GM20000 (cell line): ENCODE measurements at regions not wholly inside any gene's neighbourhood (a gene's known extent, or its start where the extent isn't known, plus 50 kb on each side); places are given as distances from the start of the nearest gene placed in this dataset.
"Not testable (repeated sequence)": the region's sequence is repeated elsewhere in the genome, so short reads cannot be mapped to it uniquely, and the experiment has no call there.

Experiments used
- DNase-seq: peaks from one replicate; pipeline ENCODE4 v3.0.0; 2012; ENCODE audit warnings: low spot score
- TF ChIP-seq, protein P1 (sequence below): IDR thresholded peaks from 2 replicates; pipeline ENCODE4 v1.5.1; 2012; ENCODE audit warnings: mild to moderate bottlenecking, control low read depth; ENCODE audit errors: extremely low read depth, missing control alignments

DNA sequence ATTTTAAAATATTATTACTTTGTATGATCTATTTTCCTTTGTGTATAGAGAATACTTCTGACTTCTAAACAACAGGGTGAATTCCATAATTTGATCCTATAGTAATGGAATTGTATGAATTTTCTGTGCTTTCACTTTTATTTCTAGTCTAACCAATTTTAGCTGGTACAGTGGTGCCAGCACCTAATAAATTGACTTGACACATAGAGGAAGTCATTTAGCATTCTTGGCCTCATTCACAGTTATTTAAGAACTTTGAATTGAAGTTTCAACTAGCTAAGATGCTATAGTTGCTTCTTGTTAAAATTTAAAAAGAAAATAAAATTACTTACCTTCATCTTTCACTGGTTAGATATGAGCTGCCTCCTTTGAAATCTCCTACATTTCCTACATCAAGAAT is 220.4 kb downstream of the CPS1 start:
- no peak for DNase-seq
- TF ChIP-seq, protein P1, sequence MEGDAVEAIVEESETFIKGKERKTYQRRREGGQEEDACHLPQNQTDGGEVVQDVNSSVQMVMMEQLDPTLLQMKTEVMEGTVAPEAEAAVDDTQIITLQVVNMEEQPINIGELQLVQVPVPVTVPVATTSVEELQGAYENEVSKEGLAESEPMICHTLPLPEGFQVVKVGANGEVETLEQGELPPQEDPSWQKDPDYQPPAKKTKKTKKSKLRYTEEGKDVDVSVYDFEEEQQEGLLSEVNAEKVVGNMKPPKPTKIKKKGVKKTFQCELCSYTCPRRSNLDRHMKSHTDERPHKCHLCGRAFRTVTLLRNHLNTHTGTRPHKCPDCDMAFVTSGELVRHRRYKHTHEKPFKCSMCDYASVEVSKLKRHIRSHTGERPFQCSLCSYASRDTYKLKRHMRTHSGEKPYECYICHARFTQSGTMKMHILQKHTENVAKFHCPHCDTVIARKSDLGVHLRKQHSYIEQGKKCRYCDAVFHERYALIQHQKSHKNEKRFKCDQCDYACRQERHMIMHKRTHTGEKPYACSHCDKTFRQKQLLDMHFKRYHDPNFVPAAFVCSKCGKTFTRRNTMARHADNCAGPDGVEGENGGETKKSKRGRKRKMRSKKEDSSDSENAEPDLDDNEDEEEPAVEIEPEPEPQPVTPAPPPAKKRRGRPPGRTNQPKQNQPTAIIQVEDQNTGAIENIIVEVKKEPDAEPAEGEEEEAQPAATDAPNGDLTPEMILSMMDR: no peak

DNA sequence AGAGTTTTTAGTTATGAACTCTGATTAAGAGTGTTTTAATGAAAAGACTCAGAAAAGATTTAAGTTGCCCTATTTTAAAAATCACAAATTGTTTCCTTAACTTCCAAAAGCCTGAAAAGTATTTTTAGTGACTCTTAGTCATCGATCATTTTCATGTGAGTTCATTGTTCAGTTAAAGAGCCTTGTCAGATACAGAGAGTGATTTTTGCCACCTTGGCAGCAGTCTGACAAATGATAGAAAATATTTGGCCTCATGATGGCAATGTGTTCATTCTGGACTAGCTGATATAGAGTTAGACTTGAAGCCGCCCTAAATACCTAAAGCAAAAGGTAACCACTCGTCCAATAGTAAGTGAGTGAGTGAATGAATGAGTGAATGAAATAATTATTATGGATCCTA is 225.8 kb downstream of the CPS1 start:
- no peak for DNase-seq
- TF ChIP-seq, protein P1: no peak

DNA sequence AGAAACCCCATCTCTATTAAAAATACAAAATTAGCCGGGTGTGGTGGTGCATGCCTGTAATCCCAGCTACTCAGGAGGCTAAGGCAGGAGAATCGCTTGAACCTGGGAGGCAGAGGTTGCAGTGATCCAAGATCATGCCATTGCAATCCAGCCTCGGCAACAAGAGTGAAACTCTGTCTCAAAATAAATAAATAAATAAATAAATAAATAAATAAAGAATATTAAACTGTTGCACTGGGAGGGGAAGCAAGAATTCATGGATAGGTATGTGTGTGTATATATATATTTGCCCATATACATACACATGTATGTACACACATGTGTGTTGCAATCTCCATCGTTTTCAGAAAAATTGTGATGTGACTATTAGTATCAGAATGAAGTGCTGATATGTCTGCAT is 231.4 kb downstream of the CPS1 start:
- DNase-seq: not testable (repeated sequence)

DNA sequence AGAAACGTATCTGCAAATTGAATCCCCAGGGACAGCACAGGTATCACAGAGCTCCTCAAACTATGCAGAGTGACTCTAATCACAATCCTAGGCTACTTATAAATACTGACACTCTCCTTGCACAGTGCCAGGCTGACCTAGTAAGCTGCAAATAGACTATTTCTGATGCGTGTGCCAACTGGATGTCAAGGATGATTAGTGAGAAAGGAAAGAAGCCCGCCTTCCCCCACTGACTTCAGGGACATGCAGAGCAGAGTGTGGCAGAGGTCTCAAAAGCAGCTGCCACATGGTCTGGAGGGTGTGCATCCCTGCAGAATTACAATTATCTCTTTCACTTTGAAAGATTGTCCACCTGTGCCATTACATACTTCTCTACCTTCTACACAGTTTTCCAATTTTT is 235.6 kb downstream of the CPS1 start:
- TF ChIP-seq, protein P1: no peak
- no peak for DNase-seq

DNA sequence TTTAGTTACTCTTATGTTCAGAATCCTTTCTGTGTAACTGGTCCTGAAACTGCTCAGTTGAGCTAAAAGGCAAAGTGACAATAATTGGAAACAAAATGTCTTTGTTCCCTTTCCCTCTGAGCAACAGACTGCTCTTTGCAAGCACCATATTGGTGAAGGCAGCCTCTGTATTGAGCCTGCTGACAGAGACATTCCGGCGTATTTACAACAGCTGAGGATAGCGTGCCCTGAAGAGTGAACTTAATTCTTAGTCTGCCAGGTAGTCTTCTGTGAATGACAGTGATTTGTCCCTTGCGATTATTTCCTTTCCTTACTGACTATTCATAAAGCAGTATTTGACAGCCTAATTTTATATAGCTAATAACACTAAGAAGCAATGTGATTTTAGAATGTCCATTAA is 239.1 kb downstream of the CPS1 start:
- DNase-seq: no peak
- TF ChIP-seq, protein P1: no peak

DNA sequence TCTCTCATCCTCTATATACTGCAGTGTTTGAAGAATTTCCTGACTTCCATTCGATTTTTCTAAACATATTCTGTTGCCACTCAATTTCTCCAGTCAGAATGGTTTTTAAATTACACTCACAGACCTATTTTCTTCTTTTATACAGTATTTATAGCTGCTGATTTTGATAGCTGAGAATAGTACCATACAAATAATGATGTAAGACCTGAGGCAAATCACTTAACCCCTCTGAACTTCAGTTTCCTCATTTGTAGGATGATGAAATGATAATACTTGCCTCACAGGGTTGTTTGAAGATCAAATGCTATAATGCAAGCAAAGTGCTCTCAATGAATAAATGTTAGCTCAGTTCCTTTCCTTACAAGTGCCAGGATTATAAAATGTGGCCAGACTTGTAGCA is 241.8 kb downstream of the CPS1 start:
- no peak for DNase-seq
- TF ChIP-seq, protein P1: no peak

DNA sequence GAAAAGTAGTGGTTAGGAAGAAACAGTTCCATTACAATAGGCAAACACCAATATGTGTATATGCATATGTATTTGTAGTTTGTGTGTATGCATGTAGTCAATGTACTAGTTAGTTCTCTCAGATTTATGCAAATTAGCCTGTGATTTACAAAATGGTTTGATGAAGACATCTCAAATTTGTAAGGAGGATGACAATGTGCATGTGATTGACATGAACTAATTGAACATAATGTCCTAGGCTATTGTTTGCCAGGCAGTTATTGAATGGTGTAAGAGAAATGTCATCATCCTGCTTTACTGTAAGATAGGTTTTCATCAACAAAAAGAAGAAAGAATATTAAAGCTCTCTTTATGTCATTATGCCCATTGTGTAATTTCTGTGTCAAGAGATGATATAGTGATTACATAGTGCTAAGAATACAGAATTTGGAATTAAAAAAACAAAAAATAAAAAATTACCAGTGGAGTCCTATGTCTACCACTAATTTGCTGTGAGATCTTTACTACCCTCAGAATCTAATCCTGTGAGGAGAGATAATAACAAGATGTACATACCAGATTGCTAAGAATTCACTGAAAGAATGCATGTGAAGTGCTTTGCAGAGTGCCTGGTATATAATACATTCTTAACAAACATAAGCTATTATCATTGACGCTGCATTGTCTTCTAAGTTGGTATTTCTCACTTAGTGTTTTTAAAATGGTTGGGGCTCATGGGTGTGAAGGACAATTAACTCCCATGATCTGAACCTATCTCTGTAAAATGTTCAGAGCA is 258.0 kb downstream of the CPS1 start:
- TF ChIP-seq, protein P1: no peak
- no peak for DNase-seq

DNA sequence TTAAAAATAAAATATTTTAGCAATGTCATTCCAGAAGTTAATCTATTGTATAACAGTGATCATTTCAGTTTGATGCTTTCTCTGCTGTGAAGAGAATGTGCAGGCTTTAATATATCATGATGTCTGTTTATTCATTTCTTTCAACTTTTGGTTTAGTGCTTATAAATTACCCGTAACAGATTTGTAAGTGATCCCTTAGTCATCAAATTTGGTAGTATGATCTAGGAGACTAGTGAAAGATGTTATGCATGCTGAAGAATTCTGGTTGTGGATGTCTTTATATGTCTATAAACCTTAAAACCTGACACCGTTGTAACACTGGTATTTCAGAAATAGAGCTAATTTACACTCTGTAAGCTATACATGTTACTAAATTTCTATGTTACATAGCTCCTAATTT is 260.4 kb downstream of the CPS1 start:
- TF ChIP-seq, protein P1: no peak

More for the DNA sequence above, 260.4 kb downstream of the CPS1 start:
- DNase-seq: no peak
